OCI-LY1 (cell line): ENCODE measurements at regions not wholly inside any gene's neighbourhood (a gene's known extent, or its start where the extent isn't known, plus 50 kb on each side); places are given as distances from the start of the nearest gene placed in this dataset.

Source experiments
- CTCF ChIP-seq: fragments of 200-600 bp; sonication (generic), shearing (Covaris generic); IDR thresholded peaks from 2 replicates; pipeline ENCODE4 v1.5.1; 2017; ENCODE audit warnings: mild to moderate bottlenecking, antibody characterized with exemption, low read length, moderate library complexity, mixed read lengths
- EZH2 ChIP-seq: fragments of 200-600 bp; sonication (generic), shearing (Covaris generic); IDR thresholded peaks from 2 replicates; pipeline ENCODE4 v1.8.0; 2017; ENCODE audit warnings: borderline replicate concordance, mixed run types, mild to moderate bottlenecking, antibody characterized with exemption, low read length, moderate library complexity, mixed read lengths

GRCh38 chr7:24197852-24198251 lies 86.1 kb upstream of the NPY start:
- TF ChIP-seq CTCF (no peak), EZH2 (no peak)
